Spinal cord (tissue), 9 donors: ENCODE measurements at regions not wholly inside any gene's neighbourhood (a gene's known extent, or its start where the extent isn't known, plus 50 kb on each side); places are given as distances from the start of the nearest gene placed in this dataset.
"Not testable (repeated sequence)": the region's sequence is repeated elsewhere in the genome, so short reads cannot be mapped to it uniquely, and the experiment has no call there.

Experiments used
- DNase-seq, 6 donors: peaks; one replicate each; pipeline versions ENCODE4 v3.0.0 to v3.0.0-alpha.2; 2013 to 2015; ENCODE audit warnings: low spot score in 6 of 6, low read depth in 4 of 6
- H3K27ac ChIP-seq: one replicate; pipeline ENCODE4 v1.5.1; 2013; ENCODE audit warnings: low read depth, low read length, control low read depth
- H3K27me3 ChIP-seq: one replicate; pipeline ENCODE4 v1.6.1; 2013; ENCODE audit warnings: low read length; ENCODE audit not compliant: control insufficient read depth, insufficient read depth
- H3K36me3 ChIP-seq: one replicate; pipeline ENCODE4 v1.6.1; 2013; ENCODE audit warnings: low read length; ENCODE audit not compliant: control insufficient read depth, insufficient read depth
- H3K4me1 ChIP-seq: one replicate; pipeline ENCODE4 v1.6.1; 2013; ENCODE audit warnings: low read length; ENCODE audit not compliant: control insufficient read depth, insufficient read depth
- H3K4me3 ChIP-seq: one replicate; pipeline ENCODE4 v1.5.1; 2013; ENCODE audit warnings: low read depth, low read length, control low read depth
- H3K9me3 ChIP-seq: one replicate; pipeline ENCODE4 v1.6.1; 2013; ENCODE audit warnings: low read length; ENCODE audit not compliant: control insufficient read depth, insufficient read depth
- WGBS: methylation state at CpG from one replicate; pipeline ENCODE4 v1.1.5; 2013; ENCODE audit warnings: missing lambda C conversion rate; ENCODE audit not compliant: insufficient coverage; 5-methylcytosine and 5-hydroxymethylcytosine counted together
- donor health status: healthy.

DNA sequence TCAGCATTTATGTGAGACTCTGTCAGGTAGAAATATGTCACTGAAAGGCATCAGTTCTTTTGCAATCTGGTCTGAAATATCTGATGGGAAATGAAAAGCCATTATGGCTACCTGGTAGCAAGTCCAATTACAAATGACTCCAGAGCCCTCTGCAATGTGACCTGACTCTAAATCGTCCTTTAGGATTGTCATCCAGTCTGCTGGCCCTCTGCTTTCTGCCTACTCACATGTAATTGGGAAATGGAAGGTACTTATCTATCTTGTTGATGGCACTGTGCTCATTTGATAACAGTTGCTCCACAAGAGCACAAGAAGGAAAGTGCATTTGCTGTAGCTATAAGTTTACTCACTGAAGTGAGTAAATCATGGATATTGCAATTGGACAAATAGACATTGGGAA, 799.8 kb downstream of the RAPGEF2 start:
- WGBS, result no CpG with 5 or more reads among the region's 1 CpG
- Histone ChIP-seq H3K9me3 (no peaks in the 10 kb centered on the region), H3K27ac (no peak overlapping the region), H3K36me3 (no peaks in the 10 kb centered on the region), H3K4me3 (no peak overlapping the region), H3K27me3 (no peaks in the 10 kb centered on the region), H3K4me1 (no peaks in the 10 kb centered on the region)
- DNase-seq, result peak in 1 of 6 donors; percentile 50

- Histone ChIP-seq H3K27me3 (no peaks in the 10 kb centered on the region), H3K4me1 (no peaks in the 10 kb centered on the region), H3K9me3 (no peaks in the 10 kb centered on the region), H3K36me3 (no peaks in the 10 kb centered on the region), H3K27ac (no peak overlapping the region), H3K4me3 (no peak overlapping the region)
- DNase-seq, result no peak
- 90% methylated on average over 1 of the region's 2 CpGs for whole genome bisulfite sequencing
Measured at GRCh38 chr4:159904906-159905305, 802.0 kb downstream of the RAPGEF2 start.

- Histone ChIP-seq H3K9me3 (no peaks in the 10 kb centered on the region), H3K27me3 (no peaks in the 10 kb centered on the region), H3K4me1 (no peaks in the 10 kb centered on the region), H3K36me3 (no peaks in the 10 kb centered on the region), H3K27ac (no peak overlapping the region), H3K4me3 (no peak overlapping the region)
- no peak for DNase-seq
Measured at GRCh38 chr4:159906051-159906450, 803.2 kb downstream of the RAPGEF2 start.

GRCh38 chr4:159906517-159906916, 803.6 kb downstream of the RAPGEF2 start:
- Histone ChIP-seq H3K4me1 (no peaks in the 10 kb centered on the region), H3K9me3 (no peaks in the 10 kb centered on the region), H3K27me3 (no peaks in the 10 kb centered on the region), H3K4me3 (no peak overlapping the region), H3K36me3 (no peaks in the 10 kb centered on the region), H3K27ac (no peak overlapping the region)
- DNase-seq, result no peak

- H3K9me3 ChIP-seq, result no peaks in the 10 kb centered on the region
- WGBS, result no CpG with 5 or more reads among the region's 3 CpGs
- H3K36me3 ChIP-seq, result no peaks in the 10 kb centered on the region
Measured at GRCh38 chr4:159910721-159911120, 807.8 kb downstream of the RAPGEF2 start.

GRCh38 chr4:159922119-159922518, 819.2 kb downstream of the RAPGEF2 start:
- WGBS, result no CpG with 5 or more reads among the region's 1 CpG

More at GRCh38 chr4:159910721-159911120, 807.8 kb downstream of the RAPGEF2 start:
- Histone ChIP-seq H3K4me3 (no peak overlapping the region), H3K27ac (no peak overlapping the region), H3K4me1 (no peaks in the 10 kb centered on the region), H3K27me3 (no peaks in the 10 kb centered on the region)
- no peak for DNase-seq

DNA sequence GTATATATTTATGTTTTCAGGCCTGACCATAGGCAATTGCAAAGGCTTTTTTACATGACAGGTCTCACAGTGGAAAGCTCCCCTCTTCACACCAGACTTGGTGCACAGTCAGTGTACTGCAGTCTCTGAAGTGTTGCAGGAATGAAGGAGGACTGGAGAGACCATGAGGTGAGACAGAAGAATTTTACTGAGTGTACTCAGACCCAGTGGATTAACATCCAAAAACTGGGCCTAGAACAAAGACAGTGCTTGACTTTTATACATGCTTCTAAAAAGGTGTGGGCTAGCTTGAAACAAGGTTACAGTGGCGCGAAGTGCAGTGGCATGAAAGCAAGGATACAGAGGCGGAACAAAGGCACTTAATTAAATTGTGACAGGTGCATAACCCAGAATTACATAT, 822.9 kb downstream of the RAPGEF2 start:
- Histone ChIP-seq H3K4me1 (no peaks in the 10 kb centered on the region), H3K4me3 (no peak overlapping the region), H3K27ac (no peak overlapping the region), H3K36me3 (no peaks in the 10 kb centered on the region), H3K9me3 (no peaks in the 10 kb centered on the region), H3K27me3 (no peaks in the 10 kb centered on the region)
- whole genome bisulfite sequencing, result 95% methylated on average over 3 of the region's 3 CpGs
- no peak for DNase-seq

More at GRCh38 chr4:159922119-159922518, 819.2 kb downstream of the RAPGEF2 start:
- Histone ChIP-seq H3K9me3 (no peaks in the 10 kb centered on the region), H3K4me3 (no peak overlapping the region), H3K27ac (no peak overlapping the region), H3K36me3 (no peaks in the 10 kb centered on the region), H3K27me3 (no peaks in the 10 kb centered on the region), H3K4me1 (no peaks in the 10 kb centered on the region)
- DNase-seq, result no peak

DNA sequence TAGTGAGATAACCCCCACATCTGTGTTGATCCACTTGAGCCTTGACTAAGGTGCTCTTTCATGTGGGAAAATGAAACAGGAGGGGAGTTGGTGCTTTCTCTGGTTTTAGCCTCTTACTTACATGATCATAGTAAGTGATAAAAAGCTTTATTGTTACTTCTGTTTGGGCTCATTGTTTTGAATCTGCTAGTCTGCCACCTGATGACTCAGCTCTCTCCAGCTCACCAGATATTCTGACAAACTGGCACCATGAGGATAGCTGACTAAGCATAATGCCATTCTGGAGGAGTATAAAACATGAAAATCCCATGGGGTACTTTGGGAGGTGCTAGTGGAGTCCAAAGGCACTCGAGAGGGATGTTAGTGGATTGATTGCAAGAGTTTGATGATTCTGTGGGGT, 824.0 kb downstream of the RAPGEF2 start:
- H3K4me1 ChIP-seq, result no peaks in the 10 kb centered on the region
- WGBS, result 83% methylated on average over 1 of the region's 1 CpG
- no peaks in the 10 kb centered on the region for H3K27me3 ChIP-seq
- DNase-seq, result no peak
- H3K4me3 ChIP-seq, result no peak overlapping the region
- no peaks in the 10 kb centered on the region for H3K36me3 ChIP-seq
- H3K27ac ChIP-seq, result no peak overlapping the region
- H3K9me3 ChIP-seq, result no peaks in the 10 kb centered on the region

DNA sequence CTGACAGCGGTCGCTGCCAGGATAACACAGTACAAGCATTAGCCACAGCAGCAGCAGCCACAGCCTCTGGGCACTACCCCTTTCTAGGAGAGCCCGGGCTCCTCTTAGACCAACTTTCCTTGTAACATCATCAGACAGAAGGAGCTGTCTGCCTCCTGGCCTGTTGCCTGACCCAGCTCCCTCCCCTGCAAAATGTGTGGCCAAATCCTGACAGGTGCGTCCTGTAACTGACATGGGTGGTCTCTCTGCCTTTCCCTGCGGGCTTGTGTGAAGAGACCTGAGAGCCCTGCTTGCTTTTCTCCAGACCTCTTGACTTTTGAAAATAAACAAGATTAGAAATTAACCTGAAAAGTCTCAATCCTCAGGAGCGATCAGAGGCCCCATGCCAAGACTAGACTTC, 824.9 kb downstream of the RAPGEF2 start:
- H3K27ac ChIP-seq, result no peak overlapping the region
- no peaks in the 10 kb centered on the region for H3K4me1 ChIP-seq
- H3K9me3 ChIP-seq, result no peaks in the 10 kb centered on the region
- no peak overlapping the region for H3K4me3 ChIP-seq
- DNase-seq, result no peak
- WGBS, result 95% methylated on average over 5 of the region's 6 CpGs
- no peaks in the 10 kb centered on the region for H3K27me3 ChIP-seq
- H3K36me3 ChIP-seq, result no peaks in the 10 kb centered on the region

DNA sequence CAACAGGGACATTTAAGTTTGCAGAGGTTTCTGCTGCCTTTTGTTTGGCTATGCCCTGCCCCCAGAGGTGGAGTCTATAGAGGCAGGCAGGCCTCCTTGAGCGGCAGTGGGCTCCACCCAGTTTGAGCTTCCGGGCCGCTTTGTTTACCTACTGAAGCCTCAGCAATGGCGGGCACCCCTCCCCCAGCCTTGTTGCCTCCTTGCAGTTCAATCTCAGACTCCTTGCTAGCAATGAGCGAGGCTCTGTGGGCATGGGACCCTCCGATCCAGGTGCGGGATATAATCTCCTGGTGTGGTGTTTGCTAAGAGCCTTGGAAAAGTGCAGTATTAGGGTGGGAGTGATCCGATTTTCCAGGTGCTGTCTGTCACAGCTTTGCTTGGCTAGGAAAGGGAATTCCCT, 831.7 kb downstream of the RAPGEF2 start:
- H3K27me3 ChIP-seq, H3K4me1 ChIP-seq, H3K4me3 ChIP-seq, H3K9me3 ChIP-seq, DNase-seq, H3K27ac ChIP-seq, H3K36me3 ChIP-seq: not testable (repeated sequence)
- 98% methylated on average over 5 of the region's 8 CpGs for WGBS
